ENCODE measurements at regions not wholly inside any gene's neighbourhood (a gene's known extent, or its start where the extent isn't known, plus 50 kb on each side); places are given as distances from the start of the nearest gene placed in this dataset.
A peak's percentile ranks its signal among the peaks of the same experiment; 100 is the strongest.

GRCh38 chr2:31735716-31736115 is 155.0 kb upstream of the SRD5A2 start:
- no peaks in the 10 kb centered on the region for H3K36me3 ChIP-seq (ENCODE audit: low read depth)
- H3K9me2 ChIP-seq (ENCODE audit: insufficient read depth), result no peaks in the 10 kb centered on the region
- BruUV-seq (replicated peaks), result no TSS peak
- no peak overlapping the region for H3K4me3 ChIP-seq
- 0 out of 2 replicates have a peak overlapping the region, but pooled peaks have one; percentile 46 for H2AFZ ChIP-seq
- no peaks in the 10 kb centered on the region for H3K27me3 ChIP-seq (ENCODE audit: insufficient read depth, low read depth)
- H4K20me1 ChIP-seq (ENCODE audit: insufficient read depth), result no peaks in the 10 kb centered on the region
- CTCF ChIA-PET, result no interaction called here
- H3K9me3 ChIP-seq (ENCODE audit: insufficient read depth, low read depth), result 0 out of 2 replicates have a peak, but pooled peaks cover under 1% of the 10 kb centered on the region
- intact Hi-C loops (cut with micrococcal nuclease; ENCODE audit: unreplicated experiment), result no loop called here
- no peak overlapping the region for H3K27ac ChIP-seq
- POLR2A ChIA-PET (ENCODE audit: unreplicated experiment), result no interaction called here
- DNase-seq, result no peak
- TF ChIP-seq EZH2 (IDR thresholded peaks at IDR 0.05; ENCODE audit: low read depth) (no peak), CTCF (conservative IDR thresholded peaks at IDR 0.05) (no peak)
- no peaks in the 10 kb centered on the region for H3F3A ChIP-seq (ENCODE audit: insufficient read depth, low read depth)
- peaks cover 16% of the 10 kb centered on the region for H3K4me1 ChIP-seq (replicated peaks; ENCODE audit: insufficient read depth)
- no peaks in the 10 kb centered on the region for H3K79me2 ChIP-seq (ENCODE audit: low read depth)
- no peak overlapping the region for H3K4me2 ChIP-seq

DNA sequence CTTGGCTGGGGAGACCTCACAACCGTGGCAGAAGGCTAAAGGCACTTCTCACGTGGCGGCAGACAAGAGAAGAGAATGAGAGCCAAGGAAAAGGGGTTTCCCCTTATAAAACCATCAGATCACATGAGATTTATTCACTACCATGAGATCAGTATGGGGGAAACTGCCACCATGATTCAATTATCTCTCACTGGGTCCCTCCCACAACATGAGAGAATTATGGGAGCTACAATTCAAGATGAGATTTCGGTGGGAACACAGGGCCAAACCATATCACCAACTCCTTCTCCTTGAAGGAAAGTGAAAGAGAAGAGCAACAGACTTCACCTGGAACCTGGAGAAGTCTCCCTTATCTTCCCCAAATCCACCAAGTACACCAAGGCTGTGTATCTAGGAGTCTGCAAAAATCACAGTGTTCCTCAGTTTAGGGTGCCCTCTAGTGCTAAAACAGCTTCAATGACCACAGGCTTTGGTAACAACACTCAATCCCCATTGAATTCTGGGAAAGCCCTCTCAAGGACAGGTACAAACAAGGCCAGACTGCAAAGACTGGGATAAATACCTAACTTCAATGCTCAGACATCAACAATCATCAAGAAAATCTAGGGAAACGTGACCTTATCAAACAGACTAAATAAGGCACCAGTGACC is 148.8 kb upstream of the SRD5A2 start:
- no peaks in the 10 kb centered on the region for H3K9me3 ChIP-seq (ENCODE audit: insufficient read depth, low read depth)
- no peaks in the 10 kb centered on the region for H3K27me3 ChIP-seq (ENCODE audit: insufficient read depth, low read depth)
- no TSS peak for BruUV-seq (replicated peaks)
- no peaks in the 10 kb centered on the region for H4K20me1 ChIP-seq (ENCODE audit: insufficient read depth)
- H3K4me1 ChIP-seq (replicated peaks; ENCODE audit: insufficient read depth), result 0 out of 2 replicates have a peak, but pooled peaks cover 6% of the 10 kb centered on the region
- no peaks in the 10 kb centered on the region for H3K36me3 ChIP-seq (ENCODE audit: low read depth)
- no peaks in the 10 kb centered on the region for H3K9me2 ChIP-seq (ENCODE audit: insufficient read depth)
- DNase-seq, result peak; percentile 3 to 43
- H3K79me2 ChIP-seq (ENCODE audit: low read depth), result no peaks in the 10 kb centered on the region
- ChIA-PET POLR2A (ENCODE audit: unreplicated experiment) (interaction anchor here (0.7 kb wide), 1 partner anchor 1018 kb away, joined by 3 read pairs; no protein-coding TSS in a partner anchor), CTCF (interaction anchor here (0.8 kb wide), 1 partner anchor 54 kb away, joined by 3 read pairs; no protein-coding TSS in a partner anchor)
- TF ChIP-seq CTCF (conservative IDR thresholded peaks at IDR 0.05) (peak; percentile 71), EZH2 (IDR thresholded peaks at IDR 0.05; ENCODE audit: low read depth) (no peak)
- no peak overlapping the region for H3K4me3 ChIP-seq
- H3F3A ChIP-seq (ENCODE audit: insufficient read depth, low read depth), result no peaks in the 10 kb centered on the region
- no peak overlapping the region for H2AFZ ChIP-seq
- H3K4me2 ChIP-seq, result no peak overlapping the region
- intact Hi-C loops (cut with micrococcal nuclease; ENCODE audit: unreplicated experiment), result no loop called here
- no peak overlapping the region for H3K27ac ChIP-seq

- H3K4me1 ChIP-seq (replicated peaks; ENCODE audit: insufficient read depth), result 0 out of 2 replicates have a peak, but pooled peaks cover 6% of the 10 kb centered on the region
- H3K79me2 ChIP-seq (ENCODE audit: low read depth), result no peaks in the 10 kb centered on the region
- no peak overlapping the region for H3K4me2 ChIP-seq
- POLR2A ChIA-PET (ENCODE audit: unreplicated experiment), result no interaction called here
- no peak overlapping the region for H3K27ac ChIP-seq
- TF ChIP-seq CTCF (conservative IDR thresholded peaks at IDR 0.05) (no peak), EZH2 (IDR thresholded peaks at IDR 0.05; ENCODE audit: low read depth) (no peak)
- no peaks in the 10 kb centered on the region for H3K9me2 ChIP-seq (ENCODE audit: insufficient read depth)
- BruUV-seq (replicated peaks), result no TSS peak
- no peaks in the 10 kb centered on the region for H3K27me3 ChIP-seq (ENCODE audit: insufficient read depth, low read depth)
- H3K36me3 ChIP-seq (ENCODE audit: low read depth), result no peaks in the 10 kb centered on the region
- no peaks in the 10 kb centered on the region for H4K20me1 ChIP-seq (ENCODE audit: insufficient read depth)
- no peak overlapping the region for H2AFZ ChIP-seq
- no peaks in the 10 kb centered on the region for H3K9me3 ChIP-seq (ENCODE audit: insufficient read depth, low read depth)
- H3F3A ChIP-seq (ENCODE audit: insufficient read depth, low read depth), result no peaks in the 10 kb centered on the region
- CTCF ChIA-PET, result interaction anchor here (0.8 kb wide), 1 partner anchor 53 kb away, joined by 3 read pairs; no protein-coding TSS in a partner anchor
- no peak overlapping the region for H3K4me3 ChIP-seq
- intact Hi-C loops (cut with micrococcal nuclease; ENCODE audit: unreplicated experiment), result no loop called here
- no peak for DNase-seq
Measured at GRCh38 chr2:31729065-31729439, 148.3 kb upstream of the SRD5A2 start.

Data from PC-9 (cell line).